Left hindlimb (tissue), 1 donor: ENCODE measurements at regions not wholly inside any gene's neighbourhood (a gene's known extent, or its start where the extent isn't known, plus 50 kb on each side); places are given as distances from the start of the nearest gene placed in this dataset.
"Not testable (repeated sequence)": the region's sequence is repeated elsewhere in the genome, so short reads cannot be mapped to it uniquely, and the experiment has no call there.

Source experiments
- DNase-seq: peaks from one replicate; pipeline ENCODE4 v3.0.0-alpha.2; 2018

DNA sequence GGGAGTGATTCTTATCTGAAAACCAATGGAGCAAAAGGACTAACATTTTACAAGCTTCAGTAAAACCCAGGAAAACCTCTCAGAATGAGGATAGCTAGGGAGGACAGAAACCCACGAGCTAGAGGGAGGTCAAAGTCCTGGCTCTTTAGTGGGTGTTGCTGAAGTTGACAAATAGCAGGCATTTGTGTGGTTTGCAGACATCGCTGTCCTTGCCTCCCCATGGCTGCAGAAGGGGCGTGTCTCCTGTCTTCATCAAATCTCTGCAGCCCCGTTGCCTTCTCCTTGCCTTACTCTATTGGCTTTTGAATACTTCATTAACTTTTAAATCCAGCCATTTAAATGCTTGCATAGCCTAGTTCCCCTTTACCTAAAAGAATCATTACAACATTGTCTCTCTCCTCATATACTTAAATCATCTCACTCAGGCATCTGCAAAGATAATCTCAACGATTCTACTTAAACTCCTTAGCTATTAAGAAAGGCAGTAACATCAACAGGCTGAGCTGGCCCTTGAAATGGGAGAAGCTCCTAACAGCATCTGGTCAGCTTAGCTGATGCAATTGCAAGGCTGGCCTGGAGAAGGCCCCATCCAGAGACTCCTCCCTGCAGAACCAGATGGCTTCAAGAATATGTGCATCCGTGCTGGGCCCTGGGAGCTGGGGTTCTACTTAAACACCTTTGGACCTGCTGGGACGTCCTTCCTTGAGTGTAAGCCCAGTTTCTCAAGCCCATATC is 152.8 kb upstream of the TAS2R1 start:
- peak; percentile 41 for DNase-seq

DNA sequence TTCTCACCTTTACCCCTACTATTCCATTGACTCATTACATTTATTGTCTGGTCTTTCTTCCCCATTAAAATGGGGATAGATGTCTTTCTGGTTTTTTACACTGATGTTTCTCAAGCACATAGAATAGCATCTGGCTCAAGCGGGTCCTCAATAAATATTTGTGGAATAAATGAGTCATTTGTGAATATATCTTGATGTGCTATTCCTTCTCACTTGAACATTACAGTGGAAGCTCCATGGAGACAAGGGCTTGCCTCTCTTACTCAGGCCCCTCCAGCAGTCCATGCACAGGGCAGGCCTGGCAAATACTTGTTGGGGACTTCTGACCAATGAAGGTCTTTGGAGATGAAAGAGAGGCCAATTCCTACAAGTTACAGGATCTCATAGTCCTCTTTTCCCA is 151.7 kb upstream of the TAS2R1 start:
- DNase-seq: no peak

DNA sequence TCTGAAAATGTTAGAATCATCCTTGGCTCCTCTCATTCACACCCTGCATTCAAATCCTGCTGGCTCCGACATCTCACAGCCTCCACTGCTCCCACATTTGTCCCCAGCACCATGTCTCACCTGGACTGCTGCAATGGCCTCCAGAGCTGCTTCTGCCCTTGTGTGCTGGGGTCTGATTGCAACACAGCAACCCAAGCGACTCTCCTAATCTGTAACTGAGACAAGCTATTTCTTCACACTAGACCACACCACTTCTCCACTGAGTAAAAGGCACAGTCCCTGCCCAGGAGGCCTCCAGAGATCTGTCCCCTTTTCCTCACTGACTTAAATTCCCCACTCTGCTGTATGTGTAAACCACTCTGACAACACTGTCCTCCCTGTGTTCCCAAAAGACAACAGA is 151.1 kb upstream of the TAS2R1 start:
- no peak for DNase-seq

DNA sequence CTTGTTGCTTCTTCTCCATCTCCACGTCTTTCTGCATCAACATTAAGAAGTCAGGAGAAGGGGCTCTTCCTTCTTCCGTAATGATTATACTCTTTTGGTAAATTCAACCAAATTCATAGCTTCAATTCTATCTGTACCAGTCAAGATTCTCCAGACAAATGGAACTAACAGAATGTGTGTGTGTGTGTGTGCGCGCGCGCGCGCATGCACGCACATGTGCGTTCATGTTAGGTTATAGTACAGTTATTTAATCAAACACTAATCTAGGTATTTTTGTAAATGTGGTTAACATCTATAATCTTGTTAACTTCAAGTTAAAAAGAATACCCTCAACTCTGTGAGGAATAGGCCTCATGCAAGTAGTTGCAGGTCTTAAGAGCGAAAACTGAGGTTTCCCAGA is 150.3 kb upstream of the TAS2R1 start:
- DNase-seq: no peak

DNA sequence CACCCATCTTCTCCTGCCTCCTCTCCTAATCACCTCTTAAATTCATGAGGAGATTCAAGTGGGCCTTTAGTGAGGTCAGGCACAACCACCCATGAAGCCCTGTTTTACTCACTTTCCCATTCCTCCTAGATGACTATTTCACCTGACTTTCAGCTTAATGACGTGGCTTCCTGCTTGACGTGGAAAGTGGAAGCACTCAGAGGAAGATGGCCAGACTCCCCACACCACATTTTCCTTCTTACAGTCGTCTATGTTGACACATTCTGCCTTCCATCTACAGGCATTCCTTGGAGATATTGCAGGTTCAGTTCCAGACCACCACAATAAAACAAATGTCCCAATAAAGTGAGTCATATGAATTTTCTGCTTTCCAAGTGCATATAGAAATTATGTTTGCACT is 146.4 kb upstream of the TAS2R1 start:
- DNase-seq: no peak

DNA sequence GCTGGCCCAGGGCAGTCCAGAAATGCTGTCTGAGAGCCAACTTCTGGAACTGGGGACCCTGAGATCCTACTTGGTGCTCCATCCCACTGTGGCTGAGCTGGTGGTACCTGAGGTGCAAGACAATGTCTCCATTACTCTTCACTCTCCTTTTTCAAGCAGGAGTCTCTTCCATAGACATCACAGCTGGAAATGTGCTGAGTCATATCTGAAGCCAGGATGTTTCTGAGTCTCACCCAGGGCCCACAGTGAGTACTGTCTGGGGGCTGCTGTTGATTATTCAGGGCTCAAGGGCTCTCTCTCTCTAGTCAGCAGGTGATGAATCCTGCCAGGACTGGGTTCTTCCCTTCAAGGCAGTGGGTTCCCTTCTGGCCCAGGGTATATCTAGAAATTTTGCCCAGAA is 145.2 kb upstream of the TAS2R1 start:
- DNase-seq: no peak

DNA sequence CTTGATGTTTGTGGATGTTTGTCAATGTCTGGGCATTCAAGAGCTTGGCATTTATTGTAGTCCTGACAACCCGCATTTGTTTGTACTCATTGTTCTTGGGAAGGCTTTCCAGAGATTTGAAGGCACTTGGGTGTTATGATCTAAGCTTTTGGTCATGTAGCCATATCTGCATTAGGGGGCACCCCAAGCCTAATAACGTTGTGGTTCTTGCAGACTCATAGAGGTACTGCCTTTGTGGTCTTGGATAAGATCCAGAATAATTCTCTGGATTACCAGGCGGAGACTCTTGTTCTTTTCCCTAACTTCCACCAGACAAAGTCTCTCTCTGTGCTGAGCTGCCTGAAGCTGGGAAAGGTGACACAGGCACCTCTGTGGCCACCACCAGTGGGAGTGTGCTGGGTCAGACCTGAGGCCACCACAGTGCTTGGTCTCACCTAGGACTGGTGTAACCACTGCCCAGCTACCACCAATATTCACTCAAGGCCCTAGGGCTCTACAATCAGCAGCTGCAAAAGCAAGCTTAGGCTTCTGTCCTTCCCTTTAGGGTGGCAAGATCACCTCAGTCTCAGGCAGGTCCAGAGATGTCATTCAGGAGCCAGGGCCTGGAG is 144.4 kb upstream of the TAS2R1 start:
- DNase-seq: no peak

DNA sequence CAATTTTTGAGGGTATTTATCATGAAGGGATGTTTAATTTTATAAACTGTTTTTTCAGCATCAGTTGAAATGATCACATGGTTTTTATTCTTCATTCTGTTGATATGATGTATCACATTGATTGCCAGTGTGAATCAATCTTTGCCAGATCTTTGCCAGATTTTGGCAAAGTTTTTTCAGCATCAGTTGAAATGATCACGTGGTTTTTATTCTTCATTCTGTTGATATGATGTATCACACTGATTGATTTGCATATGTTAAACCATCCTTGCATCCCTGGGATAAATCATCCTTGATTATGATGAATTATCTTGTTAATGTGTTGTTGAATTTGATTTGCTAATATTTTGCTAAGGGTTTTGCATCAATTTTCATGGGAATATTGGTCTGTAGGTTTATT is 140.9 kb upstream of the TAS2R1 start:
- no peak for DNase-seq

DNA sequence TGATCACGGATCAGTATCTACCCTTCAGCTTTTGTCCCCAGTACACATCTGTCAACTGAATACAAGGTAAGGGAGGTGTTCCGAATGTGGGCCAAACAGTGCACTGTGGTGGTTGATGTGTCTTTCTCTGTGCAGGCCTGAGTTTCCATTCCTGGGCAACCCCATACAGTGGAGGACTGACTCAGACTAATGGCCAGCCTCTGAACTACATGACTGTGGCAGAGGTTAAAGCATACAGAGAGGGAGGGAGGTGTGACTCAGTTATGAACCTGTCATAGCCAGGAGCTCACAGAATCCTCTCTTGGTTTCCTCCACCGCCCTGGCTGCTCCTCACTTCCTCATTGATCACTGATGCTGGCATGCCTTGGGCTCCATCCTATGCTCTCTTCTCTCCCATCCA is 136.4 kb upstream of the TAS2R1 start:
- DNase-seq: no peak

DNA sequence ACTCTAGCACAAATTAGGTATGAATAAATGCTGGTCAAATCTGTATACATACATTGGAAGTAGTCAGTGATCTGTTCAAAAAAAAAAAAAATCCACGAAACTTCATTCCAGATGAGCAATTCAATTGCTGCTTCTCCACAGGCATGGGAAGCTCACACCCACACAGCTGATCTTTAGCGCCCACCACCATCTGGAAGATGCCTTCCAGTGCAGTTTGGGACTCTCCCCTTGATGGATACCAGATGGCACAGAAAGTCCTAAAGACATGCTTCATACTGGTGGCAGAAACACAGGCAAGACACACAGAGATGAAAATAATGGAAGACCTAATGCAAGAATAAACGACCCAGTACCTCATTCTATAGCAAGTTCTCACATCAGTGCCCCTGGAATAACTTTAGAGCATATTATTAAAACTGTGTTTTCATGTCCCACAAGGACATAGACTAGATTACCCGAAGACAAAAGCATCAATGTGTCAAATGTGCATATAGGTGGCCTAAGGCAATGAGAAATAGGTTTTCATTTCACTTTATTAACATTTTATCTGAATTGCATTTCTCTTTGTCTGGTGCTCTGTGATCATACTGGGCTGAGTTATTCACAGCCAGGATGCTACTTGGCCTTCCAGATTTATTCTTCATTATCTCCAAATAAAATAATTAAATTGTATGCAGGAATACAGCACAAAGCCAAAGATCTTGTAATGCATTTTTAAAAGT is 135.4 kb upstream of the TAS2R1 start:
- DNase-seq: no peak

DNA sequence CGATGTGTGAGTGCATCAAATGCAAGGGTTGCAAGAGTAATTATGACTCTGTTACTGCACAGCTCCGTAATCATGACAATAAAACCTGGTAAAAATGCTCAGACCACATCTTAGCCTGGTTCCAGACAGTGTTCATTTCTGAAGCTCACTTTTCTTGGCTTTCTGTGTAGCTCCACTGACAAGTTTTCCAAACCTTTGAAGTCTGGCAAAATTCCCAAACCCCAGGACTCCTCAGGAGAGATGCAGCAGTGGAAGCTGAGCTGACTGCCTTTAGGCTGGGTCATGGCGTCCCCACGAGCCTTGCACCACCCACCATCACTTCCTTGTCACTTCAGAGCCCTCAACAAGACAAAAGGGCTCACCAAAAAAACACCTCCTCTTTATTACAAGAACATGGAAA is 131.6 kb upstream of the TAS2R1 start:
- DNase-seq: no peak

DNA sequence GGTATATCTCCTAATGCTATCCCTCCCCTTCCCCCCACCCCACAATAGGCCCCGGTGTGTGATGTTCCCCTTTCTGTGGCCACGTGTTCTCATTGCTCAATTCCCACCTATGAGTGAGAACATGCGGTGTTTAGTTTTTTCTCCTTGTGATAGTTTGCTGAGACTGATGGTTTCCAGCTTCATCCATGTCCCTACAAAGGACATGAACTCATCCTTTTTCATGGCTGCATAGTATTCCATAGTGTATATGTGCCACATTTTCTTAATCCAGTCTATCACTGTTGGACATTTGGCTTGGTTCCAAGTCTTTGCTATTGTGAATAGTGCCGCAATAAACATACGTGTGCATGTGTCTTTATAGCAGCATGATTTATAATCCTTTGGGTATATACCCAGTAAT is 122.5 kb upstream of the TAS2R1 start:
- DNase-seq: not testable (repeated sequence)

DNA sequence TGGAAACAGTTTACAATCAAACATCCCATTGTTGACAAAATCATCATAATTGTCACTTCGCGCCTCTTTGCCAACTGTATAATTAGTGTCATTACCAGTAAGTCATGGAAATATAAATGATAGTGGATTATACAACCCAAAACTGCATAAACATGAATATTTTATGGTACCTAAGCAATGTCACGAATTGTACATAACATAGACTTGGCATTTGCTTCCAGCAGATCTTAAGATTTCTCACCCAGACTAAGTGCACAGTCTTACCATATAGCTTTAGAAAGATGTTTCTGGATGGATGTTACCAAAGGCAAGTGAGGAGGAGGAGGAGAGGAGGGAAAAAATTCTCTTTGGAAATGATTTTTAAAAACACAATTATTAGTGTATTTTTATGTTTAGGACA is 113.4 kb upstream of the TAS2R1 start:
- no peak for DNase-seq

DNA sequence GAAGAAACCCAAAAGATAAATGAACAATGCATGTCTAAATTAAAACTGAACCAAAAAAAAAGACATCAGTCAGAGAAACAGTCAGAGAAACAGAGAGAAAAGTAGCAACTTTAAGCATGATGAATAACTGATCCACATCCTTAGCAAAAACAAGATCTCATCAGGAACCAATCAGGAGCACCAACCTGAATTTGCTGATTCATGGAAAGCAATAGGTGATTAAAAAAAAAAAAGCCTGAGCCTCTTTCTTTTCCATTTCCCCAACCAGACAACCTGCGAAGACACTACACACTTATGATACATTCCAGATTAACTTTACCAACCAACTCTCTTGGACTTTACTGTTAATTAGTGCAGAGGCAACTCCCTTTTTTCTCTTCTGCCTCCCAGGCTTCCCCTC is 112.7 kb upstream of the TAS2R1 start:
- no peak for DNase-seq

DNA sequence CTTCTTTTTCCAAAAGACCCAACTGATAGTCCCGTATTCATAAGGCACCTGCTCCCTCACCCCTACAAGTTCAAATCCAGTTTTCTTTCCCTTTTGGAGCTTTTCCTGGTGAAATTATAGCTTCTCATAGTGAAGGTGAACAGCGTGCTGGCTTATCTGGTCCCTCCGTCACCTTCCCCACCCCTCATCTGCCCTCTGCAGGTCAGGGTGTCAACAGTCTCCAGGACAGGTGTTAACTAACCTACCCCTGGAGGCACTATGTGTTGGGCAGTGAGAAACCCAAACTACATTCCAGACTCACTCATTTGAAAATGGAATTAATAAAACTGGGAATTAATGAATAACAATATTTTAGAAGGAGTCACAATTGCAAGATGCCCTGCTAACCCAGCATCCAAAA is 109.0 kb upstream of the TAS2R1 start:
- no peak for DNase-seq

DNA sequence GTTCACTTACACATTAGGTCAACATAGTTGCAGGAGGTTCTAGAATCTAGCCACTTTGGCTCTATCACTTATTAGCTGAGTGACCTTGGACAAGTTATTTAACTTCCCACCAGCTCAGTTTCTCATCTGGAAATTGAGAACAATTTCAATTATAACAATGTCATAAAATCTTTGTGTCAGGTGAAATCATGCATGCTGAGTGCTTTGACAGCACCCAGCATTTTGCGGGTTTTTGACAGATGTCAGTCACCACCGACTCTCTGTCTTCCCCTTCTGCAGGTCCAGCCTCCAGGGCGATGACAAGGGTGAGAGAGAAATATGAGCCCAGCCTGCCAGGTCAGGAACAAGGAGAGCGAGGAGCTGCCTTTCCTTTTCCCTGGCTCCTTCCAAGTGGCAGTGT is 107.1 kb upstream of the TAS2R1 start:
- no peak for DNase-seq

DNA sequence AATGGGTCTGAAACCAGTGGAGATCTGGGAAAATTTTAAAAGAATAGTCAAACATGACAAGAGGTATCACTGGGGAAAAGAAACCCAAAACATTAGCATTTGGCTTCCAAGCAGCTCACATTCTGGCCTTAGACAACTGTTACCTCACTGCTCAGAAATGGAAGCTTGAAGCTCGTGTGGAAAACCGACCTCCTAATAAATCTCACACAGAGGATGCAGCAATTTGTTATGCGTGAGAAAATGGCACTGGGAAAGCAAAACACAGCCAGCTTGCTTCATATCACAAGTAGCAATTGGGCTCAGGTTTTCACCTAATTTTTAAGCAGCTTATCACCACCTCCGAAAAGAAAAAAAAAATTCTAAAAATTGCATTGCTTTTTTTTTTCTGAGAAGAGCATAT is 103.3 kb upstream of the TAS2R1 start:
- no peak for DNase-seq

DNA sequence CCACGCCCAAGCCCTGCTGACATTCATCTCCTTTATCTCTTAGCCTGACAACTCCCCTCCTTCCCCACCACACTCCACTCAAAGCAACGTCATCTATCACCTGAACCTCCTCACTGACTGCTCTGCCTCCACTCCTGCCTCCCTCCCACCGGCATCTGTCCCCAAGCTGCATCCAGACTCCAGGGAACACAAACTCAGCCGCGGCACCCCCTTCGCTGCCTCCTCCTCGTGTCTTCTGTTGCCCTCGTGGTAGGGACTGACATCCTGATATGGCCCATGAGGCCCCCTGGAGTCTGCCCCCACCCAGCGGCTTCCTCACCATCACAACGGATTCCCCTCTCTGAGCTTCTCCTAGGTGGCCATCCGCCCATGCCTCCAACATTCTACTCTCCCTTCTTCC is 101.0 kb upstream of the TAS2R1 start:
- DNase-seq: no peak

DNA sequence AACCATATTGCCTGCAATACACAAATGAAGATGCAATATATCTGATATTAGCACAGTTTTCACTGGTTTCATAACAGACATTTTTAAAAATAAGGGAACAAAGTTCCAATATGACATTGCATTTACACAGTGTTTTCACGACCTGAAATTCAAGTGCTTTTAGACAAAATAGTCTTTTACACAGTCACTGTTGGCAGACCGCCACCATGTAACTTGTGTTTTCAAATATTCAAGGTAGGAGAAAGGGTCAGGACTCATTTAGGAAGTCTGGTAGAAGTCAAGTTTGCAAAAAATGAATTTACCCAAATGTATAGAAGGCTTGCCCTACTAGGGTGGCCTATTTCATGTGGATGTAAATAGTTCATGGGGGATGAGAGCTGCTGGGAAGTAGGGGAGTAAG is 98.1 kb upstream of the TAS2R1 start:
- no peak for DNase-seq

DNA sequence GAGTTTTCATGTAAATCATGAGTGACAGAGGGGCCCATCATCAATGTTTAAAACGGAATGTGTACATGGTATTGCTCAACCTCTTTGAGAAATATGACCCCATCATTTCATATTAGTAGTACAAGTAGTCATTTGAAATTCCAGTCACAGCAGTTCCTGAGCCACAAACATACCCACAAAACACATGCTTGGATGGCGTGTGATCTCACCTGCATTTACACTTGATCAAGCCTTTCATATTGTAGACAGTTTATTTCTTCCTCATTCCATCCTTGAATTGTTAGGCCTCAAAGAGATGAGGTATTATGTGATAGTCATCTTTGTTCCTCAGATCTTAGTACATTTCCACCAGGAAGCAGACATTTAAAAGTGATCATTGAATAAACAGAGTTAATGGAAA is 96.8 kb upstream of the TAS2R1 start:
- no peak for DNase-seq

DNA sequence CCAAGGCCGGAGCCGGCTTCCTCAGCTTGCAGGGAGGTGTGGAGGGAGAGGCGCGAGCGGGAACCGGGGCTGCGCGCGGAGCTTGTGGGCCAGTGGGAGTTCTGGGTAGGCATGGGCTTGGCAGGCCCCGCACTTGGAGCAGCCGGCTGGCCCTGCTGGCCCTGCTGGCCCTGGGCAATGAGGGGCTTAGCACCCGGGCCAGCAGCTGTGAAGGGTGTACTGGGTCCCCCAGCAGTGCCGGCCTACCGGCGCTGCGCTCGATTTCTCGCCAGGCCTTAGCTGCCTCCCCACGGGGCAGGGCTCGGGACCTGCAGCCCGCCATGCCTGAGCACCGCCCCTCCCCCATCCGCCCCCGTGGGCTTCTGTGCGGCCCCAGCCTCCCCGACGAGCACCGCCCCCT is 95.1 kb upstream of the TAS2R1 start:
- DNase-seq: not testable (repeated sequence)

DNA sequence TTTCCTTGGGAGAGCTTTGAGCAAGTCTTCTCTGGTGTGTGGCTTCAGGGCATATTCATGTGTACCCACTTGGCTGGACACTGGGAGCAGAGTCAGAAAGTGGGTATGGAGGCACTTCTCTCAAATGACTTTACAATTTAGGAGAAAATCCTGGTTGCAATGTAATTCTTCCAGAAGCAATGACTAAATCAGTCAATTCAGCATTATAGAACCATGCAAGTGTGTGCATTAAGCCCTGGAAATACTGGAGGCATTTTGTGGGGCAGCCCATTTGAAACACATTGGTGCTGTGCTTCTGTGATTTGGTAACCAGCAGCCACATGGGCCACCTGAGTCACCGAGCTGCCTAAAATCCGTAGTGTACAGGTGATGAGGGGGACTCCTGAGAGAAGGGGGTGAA is 94.6 kb upstream of the TAS2R1 start:
- no peak for DNase-seq

DNA sequence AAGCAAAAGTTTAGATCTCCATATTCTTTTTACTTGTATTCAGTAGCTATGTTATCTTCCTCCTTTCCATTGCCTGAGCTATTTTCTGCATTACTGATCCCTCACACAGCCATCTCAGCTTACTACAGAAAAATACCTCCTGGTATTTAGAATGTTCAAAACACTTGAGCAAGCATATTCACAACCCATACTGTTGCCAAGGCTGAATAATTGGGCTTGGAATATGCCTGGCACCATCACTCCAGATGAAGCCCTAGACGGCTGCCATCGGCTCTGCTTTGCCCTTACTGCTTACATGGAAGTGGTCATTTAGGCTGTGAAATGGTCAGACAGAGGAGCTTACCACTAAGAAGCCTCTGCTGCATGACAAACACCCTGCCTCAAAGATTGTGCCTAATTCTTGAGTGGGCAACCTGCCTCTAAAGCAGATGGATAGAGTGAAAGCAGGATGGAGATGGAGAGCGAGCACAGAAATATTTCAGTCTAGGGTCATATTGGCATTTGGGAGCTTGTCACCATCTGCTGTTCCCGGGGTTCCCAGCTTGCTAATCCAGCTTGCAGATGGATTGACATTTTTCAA is 92.5 kb upstream of the TAS2R1 start:
- no peak for DNase-seq

DNA sequence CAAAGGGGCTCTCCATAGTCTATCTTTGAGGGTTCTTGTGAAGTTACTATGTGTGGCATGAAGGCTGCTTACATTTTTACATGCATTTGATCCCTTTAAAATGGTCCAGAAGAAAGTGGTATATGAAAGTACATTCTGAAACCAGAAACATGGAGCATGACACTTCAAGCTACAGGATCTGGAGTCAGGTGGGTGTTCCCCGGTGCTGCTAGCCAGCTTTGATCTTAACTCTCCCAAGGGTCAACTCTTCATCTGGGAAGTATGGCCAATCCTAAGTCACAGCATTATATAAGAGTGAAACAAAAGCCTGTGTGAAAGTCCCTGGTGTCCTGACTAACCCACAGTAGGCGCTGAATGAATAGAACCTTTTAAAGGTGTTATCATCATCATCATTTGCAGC is 91.0 kb upstream of the TAS2R1 start:
- DNase-seq: no peak
